Breast epithelium (tissue), 4 donors: ENCODE measurements at regions not wholly inside any gene's neighbourhood (a gene's known extent, or its start where the extent isn't known, plus 50 kb on each side); places are given as distances from the start of the nearest gene placed in this dataset.

Experiments used
- DNase-seq, 2 donors: peaks; one replicate each; pipeline ENCODE4 v3.0.0-alpha.2; 2019; ENCODE audit warnings: low spot score in 2 of 2
- H3K27ac ChIP-seq, 2 donors: fragments of 200-600 bp; sonication (generic) in 1 of 2; one replicate each; pipeline ENCODE4 v1.5.1; 2016 to 2019; ENCODE audit warnings: mild to moderate bottlenecking in 1 of 2
- H3K27me3 ChIP-seq, 2 donors: fragments of 200-600 bp; sonication (generic) in 1 of 2; one replicate each; pipeline versions ENCODE4 v1.5.1 to v1.6.0; 2017 to 2019; ENCODE audit warnings: control low read depth in 1 of 2, mild to moderate bottlenecking in 1 of 2
- H3K36me3 ChIP-seq: fragments of 200-600 bp; one replicate; pipeline ENCODE4 v1.5.1; 2019
- H3K4me1 ChIP-seq, 2 donors: fragments of 200-600 bp; sonication (generic); one replicate each; pipeline ENCODE4 v1.5.1; 2016 to 2019; ENCODE audit warnings: control low read depth in 1 of 2
- H3K4me3 ChIP-seq, 3 donors: fragments of 200-600 bp; sonication (generic); 1 replicate in 2 of 3; 2 replicates in 1 of 3; pipeline ENCODE4 v1.5.1; 2016 to 2019; ENCODE audit warnings: mild to moderate bottlenecking in 3 of 3, moderate library complexity in 2 of 3
- H3K9me3 ChIP-seq, 2 donors: fragments of 200-600 bp; sonication (generic) in 1 of 2; one replicate each; pipeline ENCODE4 v1.5.1; 2016 to 2019; ENCODE audit warnings: control low read depth in 1 of 2
- CTCF ChIP-seq, 3 donors: fragments of 450-650 bp; IDR thresholded peaks; one replicate each; pipeline ENCODE4 v1.5.1; 2016 to 2017; ENCODE audit warnings: antibody characterized with exemption in 3 of 3, mild to moderate bottlenecking in 3 of 3, moderate library complexity in 3 of 3
- POLR2A ChIP-seq: fragments of 450-650 bp; IDR thresholded peaks from one replicate; pipeline ENCODE4 v1.6.1; 2016; ENCODE audit warnings: antibody characterized with exemption, mild to moderate bottlenecking, moderate library complexity
- POLR2AphosphoS5 ChIP-seq, 3 donors: sonication (generic); formaldehyde crosslinking; IDR thresholded peaks; one replicate each; pipeline ENCODE4 v1.6.1; 2017; ENCODE audit warnings: antibody characterized with exemption in 3 of 3
- intact Hi-C: fragments of 100-400 bp; cut with DNase I; formaldehyde crosslinking; loops from one replicate; pipeline ENCODE4 v1.15.1; 2023; ENCODE audit warnings: low total_unique reads

DNA sequence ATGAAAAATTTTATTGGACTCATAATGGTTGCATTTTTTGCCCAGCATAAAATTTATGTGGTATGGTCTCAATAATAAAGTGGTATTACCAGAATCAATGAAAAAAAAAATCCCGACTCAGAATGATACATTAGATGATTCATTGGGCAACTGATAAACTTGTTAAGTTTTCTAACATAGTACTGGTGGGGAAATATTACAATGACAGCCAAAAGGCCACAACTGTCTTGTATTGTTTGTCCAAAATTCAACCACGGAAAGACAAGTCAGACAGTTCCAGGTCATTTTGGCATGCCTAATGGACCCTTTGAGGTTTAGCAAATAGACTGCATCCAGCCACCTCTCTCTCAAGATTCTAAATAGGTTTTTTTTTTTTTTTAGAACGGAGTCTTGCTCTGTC is 70.5 kb upstream of the TRIM9 start:
- intact Hi-C loops: no loop called here
- DNase-seq: no peak
- H3K4me3 ChIP-seq: no peak overlapping the region
- H3K36me3 ChIP-seq: no peaks in the 10 kb centered on the region
- peaks cover 4 to 7% of the 10 kb centered on the region in 2 donors for H3K4me1 ChIP-seq
- no peaks in the 10 kb centered on the region for H3K9me3 ChIP-seq
- H3K27ac ChIP-seq: no peak overlapping the region
- no peaks in the 10 kb centered on the region for H3K27me3 ChIP-seq
- no peak for TF ChIP-seq POLR2A
- TF ChIP-seq POLR2AphosphoS5 (IDR thresholded peaks at IDR 0.05): no peak
- TF ChIP-seq CTCF (IDR thresholded peaks at IDR 0.05): no peak

- Histone ChIP-seq H3K9me3 (no peaks in the 10 kb centered on the region), H3K4me1 (peaks cover 4 to 7% of the 10 kb centered on the region in 2 donors), H3K27me3 (no peaks in the 10 kb centered on the region), H3K27ac (peak overlapping the region; percentile 49 to 83), H3K36me3 (no peaks in the 10 kb centered on the region), H3K4me3 (no peak overlapping the region)
- DNase-seq: no peak
- TF ChIP-seq POLR2AphosphoS5 (IDR thresholded peaks at IDR 0.05): peak in 2 of 3 donors; percentile 39 to 69
- no peak for TF ChIP-seq POLR2A
- intact Hi-C loops: no loop called here
These were observed 72.3 kb upstream of the TMX1 start for GRCh38 chr14:51167587-51168214.

DNA sequence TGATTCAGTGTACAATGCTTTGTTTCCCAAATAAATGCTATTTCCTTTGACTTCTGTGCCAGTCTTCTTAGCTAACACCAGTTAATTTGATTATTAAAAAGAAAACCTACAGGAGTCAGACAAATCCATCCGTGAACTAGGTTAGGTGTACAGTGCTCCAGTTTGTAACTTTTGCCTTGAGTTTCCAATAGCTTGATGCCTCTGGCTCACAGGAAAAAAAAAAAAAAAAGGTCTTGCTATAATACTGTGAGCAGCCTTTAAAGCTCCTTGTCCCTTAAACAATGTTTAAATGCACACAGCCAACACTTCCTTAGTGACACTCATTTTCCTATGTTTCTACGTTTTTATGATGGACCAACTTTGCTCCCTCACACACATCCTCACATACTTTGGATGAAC is 71.8 kb upstream of the TMX1 start:
- H3K36me3 ChIP-seq: no peaks in the 10 kb centered on the region
- no peak for DNase-seq
- H3K27ac ChIP-seq: peak overlapping the region; percentile 49 to 83
- H3K4me3 ChIP-seq: no peak overlapping the region
- peaks cover 4 to 7% of the 10 kb centered on the region in 2 donors for H3K4me1 ChIP-seq
- no peak for TF ChIP-seq CTCF (IDR thresholded peaks at IDR 0.05)
- no peak for TF ChIP-seq POLR2AphosphoS5 (IDR thresholded peaks at IDR 0.05)
- no peak for TF ChIP-seq POLR2A
- no peaks in the 10 kb centered on the region for H3K9me3 ChIP-seq
- H3K27me3 ChIP-seq: no peaks in the 10 kb centered on the region
- intact Hi-C loops: no loop called here

DNA sequence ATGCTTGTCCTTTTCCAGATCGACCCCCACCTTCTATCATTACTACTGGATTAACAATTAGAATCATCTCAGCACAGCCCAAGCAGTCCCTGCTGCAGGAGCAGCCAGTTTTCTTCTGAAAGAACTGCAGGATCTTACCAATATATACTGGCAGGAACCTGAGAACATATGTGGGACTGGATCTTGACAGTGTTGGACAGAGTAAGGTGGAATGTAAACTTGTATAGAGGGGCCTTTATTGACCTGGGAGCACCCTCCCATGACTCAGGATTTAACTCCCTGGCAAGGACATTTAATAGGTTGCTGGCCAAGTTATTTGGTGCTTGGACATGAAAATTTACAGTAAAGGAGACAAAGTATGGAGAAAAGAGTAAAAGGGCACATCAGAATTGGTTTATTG is 66.2 kb upstream of the TMX1 start:
- no peak for TF ChIP-seq CTCF (IDR thresholded peaks at IDR 0.05)
- no peak for TF ChIP-seq POLR2A
- no peak for TF ChIP-seq POLR2AphosphoS5 (IDR thresholded peaks at IDR 0.05)
- no peaks in the 10 kb centered on the region for H3K36me3 ChIP-seq
- intact Hi-C loops: no loop called here
- no peak for DNase-seq
- H3K4me1 ChIP-seq: no peaks in the 10 kb centered on the region
- H3K27me3 ChIP-seq: no peaks in the 10 kb centered on the region
- no peak overlapping the region for H3K27ac ChIP-seq
- H3K9me3 ChIP-seq: no peaks in the 10 kb centered on the region
- no peak overlapping the region for H3K4me3 ChIP-seq

DNA sequence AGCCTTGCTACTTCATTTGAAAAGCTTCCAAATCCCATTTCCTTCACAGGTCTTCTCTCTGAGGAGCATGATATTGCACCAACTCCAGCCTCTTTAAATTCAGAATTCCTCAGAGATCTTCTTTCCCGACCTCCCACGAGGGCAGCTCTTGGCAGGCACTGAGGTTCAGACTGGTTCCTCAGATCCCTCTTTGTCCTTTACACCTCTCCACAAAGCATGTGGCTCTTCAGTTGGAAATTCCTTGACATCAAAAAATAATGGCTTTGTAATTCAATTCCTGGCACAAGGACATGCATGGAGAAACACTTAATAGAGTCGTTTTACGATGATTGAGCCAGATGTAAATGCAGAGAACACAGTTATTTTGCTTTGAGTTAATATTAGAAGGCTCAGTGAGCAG is 63.2 kb upstream of the TMX1 start:
- Histone ChIP-seq H3K4me3 (no peak overlapping the region), H3K4me1 (no peaks in the 10 kb centered on the region), H3K27ac (no peak overlapping the region), H3K27me3 (no peaks in the 10 kb centered on the region), H3K9me3 (no peaks in the 10 kb centered on the region), H3K36me3 (no peaks in the 10 kb centered on the region)
- TF ChIP-seq CTCF (IDR thresholded peaks at IDR 0.05): no peak
- no peak for TF ChIP-seq POLR2A
- no peak for TF ChIP-seq POLR2AphosphoS5 (IDR thresholded peaks at IDR 0.05)
- intact Hi-C loops: no loop called here
- no peak for DNase-seq
